Kidney epithelial cell (primary cell): ENCODE measurements at regions not wholly inside any gene's neighbourhood (a gene's known extent, or its start where the extent isn't known, plus 50 kb on each side); places are given as distances from the start of the nearest gene placed in this dataset.
A peak's percentile ranks its signal among the peaks of the same experiment; 100 is the strongest.

Source experiments
- DNase-seq: peaks from one replicate; pipeline ENCODE4 v3.0.0-alpha.2; 2010; ENCODE audit warnings: low read depth
- H3K27me3 ChIP-seq: 2 replicates; pipeline ENCODE4 v1.6.0; 2011; ENCODE audit warnings: low read length; ENCODE audit not compliant: control insufficient read depth, insufficient read depth
- H3K36me3 ChIP-seq: 2 replicates; pipeline ENCODE4 v1.5.1; 2011; ENCODE audit warnings: low read length; ENCODE audit not compliant: control insufficient read depth, insufficient read depth
- H3K4me3 ChIP-seq: 2 replicates; pipeline ENCODE4 v1.5.1; 2011; ENCODE audit warnings: low read depth, mild to moderate bottlenecking, control low read depth, low read length
- CTCF ChIP-seq: IDR thresholded peaks from 2 replicates; pipeline ENCODE4 v1.5.1; 2011; ENCODE audit warnings: mild to moderate bottlenecking, moderate library complexity, low read length, control low read depth, inconsistent platforms; ENCODE audit not compliant: insufficient read depth, poor library complexity, severe bottlenecking

- H3K27me3 ChIP-seq: no peaks in the 10 kb centered on the region
- no peak overlapping the region for H3K4me3 ChIP-seq
- DNase-seq: no peak
- H3K36me3 ChIP-seq: no peaks in the 10 kb centered on the region
- no peak for TF ChIP-seq CTCF
These were observed 407.0 kb downstream of the DSEL start for GRCh38 chr18:67109535-67109934.

- Histone ChIP-seq H3K36me3 (no peaks in the 10 kb centered on the region), H3K27me3 (no peaks in the 10 kb centered on the region), H3K4me3 (no peak overlapping the region)
- no peak for DNase-seq
- no peak for TF ChIP-seq CTCF
These were observed 407.6 kb downstream of the DSEL start for GRCh38 chr18:67108894-67109293.

- Histone ChIP-seq H3K27me3 (no peaks in the 10 kb centered on the region), H3K36me3 (no peaks in the 10 kb centered on the region), H3K4me3 (no peak overlapping the region)
- peak; percentile 88 for TF ChIP-seq CTCF
- DNase-seq: peak; percentile 39
These were observed 411.7 kb downstream of the DSEL start for GRCh38 chr18:67104700-67105284.

- DNase-seq: no peak
- Histone ChIP-seq H3K27me3 (no peaks in the 10 kb centered on the region), H3K36me3 (no peaks in the 10 kb centered on the region), H3K4me3 (no peak overlapping the region)
- no peak for TF ChIP-seq CTCF
These were observed 422.4 kb downstream of the DSEL start for GRCh38 chr18:67094123-67094522.

- H3K4me3 ChIP-seq: no peak overlapping the region
- no peaks in the 10 kb centered on the region for H3K27me3 ChIP-seq
- H3K36me3 ChIP-seq: no peaks in the 10 kb centered on the region
- TF ChIP-seq CTCF: no peak
- no peak for DNase-seq
These were observed 424.4 kb downstream of the DSEL start for GRCh38 chr18:67092141-67092540.

- Histone ChIP-seq H3K36me3 (no peaks in the 10 kb centered on the region), H3K27me3 (no peaks in the 10 kb centered on the region), H3K4me3 (no peak overlapping the region)
- no peak for DNase-seq
- TF ChIP-seq CTCF: no peak
These were observed 434.9 kb downstream of the DSEL start for GRCh38 chr18:67081482-67082211.
